VCaP (cell line): ENCODE measurements at regions not wholly inside any gene's neighbourhood (a gene's known extent, or its start where the extent isn't known, plus 50 kb on each side); places are given as distances from the start of the nearest gene placed in this dataset.

Experiments used
- H3K27ac ChIP-seq: fragments of 450-650 bp; 2 replicates; pipeline ENCODE4 v1.5.1; 2017
- TF ChIP-seq, protein P1 (sequence below): fragments of 450-650 bp; conservative IDR thresholded peaks from 2 replicates; pipeline ENCODE4 v1.5.1; 2017; ENCODE audit warnings: mild to moderate bottlenecking, moderate library complexity

DNA sequence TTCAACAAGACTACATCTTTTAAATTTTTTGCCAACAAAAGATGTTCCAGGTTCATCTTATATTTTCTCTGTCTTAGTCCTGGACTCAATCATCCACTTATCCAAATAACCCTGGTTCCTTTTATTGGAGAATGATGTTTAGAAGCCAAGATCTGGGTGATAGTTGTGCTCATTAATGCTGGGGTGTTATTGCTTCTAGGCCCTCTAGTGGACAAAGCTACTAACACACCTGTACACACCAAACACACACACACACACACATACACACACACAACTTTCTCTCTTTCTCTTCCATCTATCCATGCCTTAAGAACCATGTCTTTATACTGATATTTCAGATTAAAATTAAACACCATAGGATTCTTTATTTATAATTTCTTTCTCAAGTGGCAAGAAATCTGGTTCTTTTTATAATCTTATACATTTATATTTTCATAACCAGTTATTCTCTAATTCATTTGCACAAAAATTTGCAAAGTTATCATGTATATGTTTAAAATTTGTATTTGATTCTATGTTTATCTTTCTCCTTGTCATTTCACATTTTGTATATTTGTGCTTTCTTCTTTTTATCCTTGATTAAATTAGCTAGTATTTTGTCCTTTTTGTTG is 179.1 kb upstream of the SMIM23 start:
- H3K27ac ChIP-seq, result no peak overlapping the region
- TF ChIP-seq, protein P1, sequence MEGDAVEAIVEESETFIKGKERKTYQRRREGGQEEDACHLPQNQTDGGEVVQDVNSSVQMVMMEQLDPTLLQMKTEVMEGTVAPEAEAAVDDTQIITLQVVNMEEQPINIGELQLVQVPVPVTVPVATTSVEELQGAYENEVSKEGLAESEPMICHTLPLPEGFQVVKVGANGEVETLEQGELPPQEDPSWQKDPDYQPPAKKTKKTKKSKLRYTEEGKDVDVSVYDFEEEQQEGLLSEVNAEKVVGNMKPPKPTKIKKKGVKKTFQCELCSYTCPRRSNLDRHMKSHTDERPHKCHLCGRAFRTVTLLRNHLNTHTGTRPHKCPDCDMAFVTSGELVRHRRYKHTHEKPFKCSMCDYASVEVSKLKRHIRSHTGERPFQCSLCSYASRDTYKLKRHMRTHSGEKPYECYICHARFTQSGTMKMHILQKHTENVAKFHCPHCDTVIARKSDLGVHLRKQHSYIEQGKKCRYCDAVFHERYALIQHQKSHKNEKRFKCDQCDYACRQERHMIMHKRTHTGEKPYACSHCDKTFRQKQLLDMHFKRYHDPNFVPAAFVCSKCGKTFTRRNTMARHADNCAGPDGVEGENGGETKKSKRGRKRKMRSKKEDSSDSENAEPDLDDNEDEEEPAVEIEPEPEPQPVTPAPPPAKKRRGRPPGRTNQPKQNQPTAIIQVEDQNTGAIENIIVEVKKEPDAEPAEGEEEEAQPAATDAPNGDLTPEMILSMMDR, result peak; percentile 36; the same call in 1 of the 2 replicates

DNA sequence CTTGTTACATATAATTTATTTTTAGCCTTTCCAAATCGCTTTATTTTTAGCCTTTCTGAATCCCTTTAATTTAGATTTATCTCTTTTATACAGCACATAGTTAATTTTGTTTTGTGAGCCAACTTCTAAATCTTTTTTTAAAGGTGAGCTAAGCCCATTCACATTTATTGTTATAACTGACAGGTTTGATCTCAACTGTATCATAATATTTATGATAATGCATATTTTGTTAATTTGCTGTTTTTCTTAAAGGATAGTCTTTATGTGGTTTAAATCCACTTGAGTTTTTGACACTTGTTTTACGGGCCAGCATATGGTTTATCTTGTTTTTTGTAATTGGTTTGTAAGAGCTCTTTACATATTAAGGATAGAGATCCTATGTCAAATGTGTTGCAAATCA is 177.8 kb upstream of the SMIM23 start:
- no peak overlapping the region for H3K27ac ChIP-seq
- TF ChIP-seq, protein P1, result no peak

DNA sequence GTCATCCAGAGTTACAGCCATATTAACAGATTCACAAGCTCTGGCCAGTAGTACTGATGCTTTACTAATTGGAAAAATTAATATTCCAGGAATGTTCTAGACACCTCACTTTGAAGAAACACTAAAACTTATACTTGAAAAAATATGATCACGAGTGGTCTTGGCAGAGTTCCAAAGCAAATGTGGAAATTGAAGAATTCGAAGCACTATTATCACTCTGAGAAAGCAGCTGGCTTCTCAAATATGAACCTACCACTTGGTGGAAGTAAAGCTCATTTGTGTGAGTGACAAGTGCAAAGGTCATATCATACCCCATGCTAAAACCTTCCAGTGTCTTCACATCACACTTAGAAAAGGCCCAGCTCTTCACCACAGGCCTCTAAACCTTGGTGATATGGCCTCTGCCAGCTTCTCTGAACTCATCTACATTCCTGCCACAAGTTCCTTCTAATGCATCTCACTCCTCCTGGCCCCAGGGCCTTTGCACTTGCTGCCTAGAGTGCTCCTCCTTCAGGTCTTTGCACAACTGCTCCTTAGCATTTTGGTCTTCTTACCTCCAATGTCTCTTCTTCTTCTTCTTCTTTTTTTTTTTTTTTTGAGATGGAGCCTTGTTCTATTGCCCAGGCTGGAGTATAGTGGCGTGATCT is 175.7 kb upstream of the SMIM23 start:
- H3K27ac ChIP-seq, result no peak overlapping the region
- TF ChIP-seq, protein P1, result no peak

DNA sequence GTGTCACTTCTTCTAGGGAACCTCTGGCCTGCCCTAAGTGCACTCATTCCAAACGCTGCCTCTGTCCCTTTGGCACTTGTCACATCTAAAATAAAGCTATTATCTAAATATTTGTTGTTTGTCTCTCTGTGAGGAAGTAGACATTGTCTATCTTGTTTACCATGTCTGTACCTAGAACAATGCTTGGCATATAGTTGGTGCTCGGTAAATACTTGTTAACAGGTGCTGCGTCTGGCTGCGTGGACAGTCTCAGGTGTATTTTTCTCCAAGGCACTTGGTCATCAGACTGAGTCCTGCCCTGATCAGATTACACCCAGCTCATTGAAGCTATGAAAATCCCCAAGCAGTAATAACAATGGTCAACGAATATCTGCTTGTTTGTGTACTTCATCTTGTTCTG is 174.9 kb upstream of the SMIM23 start:
- H3K27ac ChIP-seq, result no peak overlapping the region
- TF ChIP-seq, protein P1, result no peak

DNA sequence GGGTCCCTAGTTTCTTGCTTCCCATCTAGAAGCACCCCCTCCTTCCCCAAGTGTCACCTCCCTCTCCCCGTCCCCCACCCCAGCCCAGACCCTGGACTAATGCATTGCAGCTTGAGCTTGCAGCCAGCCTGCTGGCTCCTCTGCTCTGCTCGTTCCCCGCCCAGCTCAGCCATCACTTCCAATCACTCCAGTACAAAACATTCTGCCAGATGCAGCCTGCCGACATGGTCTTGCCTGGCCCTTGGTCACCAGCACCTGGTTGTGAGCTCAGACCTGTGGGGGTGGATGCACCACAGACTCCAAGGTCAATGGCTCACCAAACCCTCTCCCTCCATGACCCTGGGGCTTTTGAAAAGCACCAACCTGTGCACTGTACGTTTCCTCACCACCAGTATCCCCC is 172.9 kb upstream of the SMIM23 start:
- TF ChIP-seq, protein P1, result no peak
- H3K27ac ChIP-seq, result no peak overlapping the region

DNA sequence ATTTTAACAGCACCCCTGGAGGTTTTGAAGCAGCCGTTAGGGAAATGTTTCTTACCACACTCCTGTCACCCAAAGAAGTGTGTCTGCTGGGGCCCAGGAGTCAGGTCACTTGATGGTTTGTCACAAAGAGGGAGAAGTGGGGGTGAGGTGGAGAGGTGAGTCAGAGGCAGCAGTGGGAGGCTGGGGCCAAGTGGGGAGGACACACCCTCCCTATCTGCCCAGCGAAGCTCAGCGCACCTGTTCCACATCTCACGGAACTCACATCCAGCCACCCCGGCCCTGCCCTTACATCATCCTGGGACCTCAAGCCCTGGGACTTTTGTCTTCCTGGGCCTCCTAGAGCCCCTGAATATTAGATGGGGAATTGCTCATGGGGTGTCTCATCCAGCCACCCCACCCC is 171.1 kb upstream of the SMIM23 start:
- TF ChIP-seq, protein P1, result no peak
- no peak overlapping the region for H3K27ac ChIP-seq

DNA sequence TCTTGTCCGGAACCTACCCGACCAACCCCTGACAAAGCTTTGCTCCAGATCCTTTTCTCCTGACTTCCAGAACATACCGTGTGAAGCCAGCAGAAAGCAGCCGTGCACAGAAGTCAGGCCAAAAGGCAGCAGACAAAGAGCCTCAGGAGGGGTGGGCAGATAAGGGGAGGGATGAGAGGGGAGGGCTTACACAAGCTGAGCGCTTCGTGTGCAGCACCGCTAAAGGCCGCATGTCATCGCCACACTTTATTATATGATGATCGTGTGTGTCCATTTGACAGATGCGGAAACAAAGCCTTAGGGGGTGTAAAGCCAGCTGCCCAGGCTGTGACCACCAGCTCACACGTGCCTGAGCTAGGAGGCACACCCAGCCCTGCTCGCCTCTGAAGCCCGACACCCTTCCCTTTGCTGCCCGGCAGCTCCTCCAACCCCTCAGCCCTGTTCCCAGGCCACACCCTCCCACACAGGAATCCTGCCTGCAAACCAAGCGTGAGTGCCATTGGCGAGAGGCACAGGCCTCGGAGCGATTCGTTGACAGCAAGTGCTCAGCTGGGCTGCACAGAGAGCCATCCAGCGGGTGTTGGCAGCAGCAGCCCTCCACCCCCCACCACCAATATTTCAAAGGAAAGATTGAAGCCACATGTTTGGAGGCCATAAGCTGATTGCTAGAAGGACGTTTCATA is 170.5 kb upstream of the SMIM23 start:
- H3K27ac ChIP-seq, result no peak overlapping the region
- TF ChIP-seq, protein P1, result no peak
